ENCODE measurements at regions not wholly inside any gene's neighbourhood (a gene's known extent, or its start where the extent isn't known, plus 50 kb on each side); places are given as distances from the start of the nearest gene placed in this dataset.

DNA sequence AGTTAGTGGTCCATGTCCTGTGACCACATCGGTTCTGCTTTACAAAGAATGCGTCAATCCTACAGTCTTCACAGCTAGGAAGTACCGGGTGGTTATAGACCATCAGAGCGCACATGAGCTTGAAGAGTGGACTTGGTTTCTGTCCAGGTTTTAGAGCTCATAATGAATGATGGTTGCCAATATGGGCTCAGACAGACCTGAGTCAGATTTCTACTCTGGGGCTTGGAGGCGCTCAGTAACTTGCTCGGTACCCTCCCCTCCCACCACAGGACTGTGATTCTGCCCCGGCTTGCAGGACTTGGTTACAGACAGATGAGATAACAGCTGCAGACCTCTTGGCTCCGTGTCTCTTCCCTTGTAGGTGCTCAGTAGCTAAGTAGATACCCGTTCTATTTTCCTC is 284.7 kb downstream of the TSHZ3 start:
- Histone ChIP-seq H3K9me3 (no peaks in the 10 kb centered on the region), H3K27ac (no peak overlapping the region), H3K27me3 (ENCODE audit: low read depth) (peaks cover 6% of the 10 kb centered on the region), H3K4me1 (no peaks in the 10 kb centered on the region), H3K4me3 (no peak overlapping the region), H3K36me3 (no peaks in the 10 kb centered on the region)
- intact Hi-C loops (cut with DNase I): no loop called here
- ATAC-seq (no peak), DNase-seq (no peak)
- TF ChIP-seq, protein P1, sequence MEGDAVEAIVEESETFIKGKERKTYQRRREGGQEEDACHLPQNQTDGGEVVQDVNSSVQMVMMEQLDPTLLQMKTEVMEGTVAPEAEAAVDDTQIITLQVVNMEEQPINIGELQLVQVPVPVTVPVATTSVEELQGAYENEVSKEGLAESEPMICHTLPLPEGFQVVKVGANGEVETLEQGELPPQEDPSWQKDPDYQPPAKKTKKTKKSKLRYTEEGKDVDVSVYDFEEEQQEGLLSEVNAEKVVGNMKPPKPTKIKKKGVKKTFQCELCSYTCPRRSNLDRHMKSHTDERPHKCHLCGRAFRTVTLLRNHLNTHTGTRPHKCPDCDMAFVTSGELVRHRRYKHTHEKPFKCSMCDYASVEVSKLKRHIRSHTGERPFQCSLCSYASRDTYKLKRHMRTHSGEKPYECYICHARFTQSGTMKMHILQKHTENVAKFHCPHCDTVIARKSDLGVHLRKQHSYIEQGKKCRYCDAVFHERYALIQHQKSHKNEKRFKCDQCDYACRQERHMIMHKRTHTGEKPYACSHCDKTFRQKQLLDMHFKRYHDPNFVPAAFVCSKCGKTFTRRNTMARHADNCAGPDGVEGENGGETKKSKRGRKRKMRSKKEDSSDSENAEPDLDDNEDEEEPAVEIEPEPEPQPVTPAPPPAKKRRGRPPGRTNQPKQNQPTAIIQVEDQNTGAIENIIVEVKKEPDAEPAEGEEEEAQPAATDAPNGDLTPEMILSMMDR (IDR thresholded peaks at IDR 0.05): no peak

DNA sequence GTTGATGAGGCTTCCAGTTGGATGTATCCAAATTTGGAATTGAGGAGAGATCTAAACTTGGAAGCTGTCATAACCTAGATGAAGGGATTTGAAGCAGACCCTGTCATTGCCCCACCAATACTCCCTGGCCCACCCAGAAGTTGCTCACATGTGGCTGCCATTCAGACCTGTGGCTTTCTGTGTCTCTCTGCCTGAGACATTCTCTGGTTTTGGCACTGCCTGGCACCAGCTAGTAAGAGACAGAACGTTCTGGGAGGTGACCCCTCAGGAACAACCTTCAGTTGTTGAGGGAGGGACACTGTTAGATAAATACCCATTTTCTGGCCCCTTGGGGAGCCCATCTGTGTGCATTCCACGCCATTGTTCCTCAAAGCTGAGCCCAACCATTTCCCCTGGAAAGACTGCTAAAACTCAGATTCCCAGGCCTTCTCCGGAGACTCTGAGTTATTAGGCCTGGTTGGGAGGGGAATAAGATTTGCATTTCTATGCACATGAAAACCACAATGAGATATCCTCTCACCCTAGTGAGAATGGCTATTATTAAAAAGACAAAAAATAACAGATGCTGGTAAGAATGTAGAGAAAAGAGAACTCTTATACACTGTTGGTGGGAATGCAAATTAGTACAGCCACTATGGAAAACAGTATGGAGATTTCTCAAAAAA is 290.4 kb downstream of the TSHZ3 start:
- no peak overlapping the region for H3K27ac ChIP-seq
- no peak for ATAC-seq
- no peaks in the 10 kb centered on the region for H3K9me3 ChIP-seq
- peaks cover 3% of the 10 kb centered on the region for H3K27me3 ChIP-seq (ENCODE audit: low read depth)
- no peaks in the 10 kb centered on the region for H3K4me1 ChIP-seq
- no peak overlapping the region for H3K4me3 ChIP-seq
- intact Hi-C loops (cut with DNase I): no loop called here
- no peak for DNase-seq
- TF ChIP-seq, protein P1 (IDR thresholded peaks at IDR 0.05): no peak
- H3K36me3 ChIP-seq: no peaks in the 10 kb centered on the region

DNA sequence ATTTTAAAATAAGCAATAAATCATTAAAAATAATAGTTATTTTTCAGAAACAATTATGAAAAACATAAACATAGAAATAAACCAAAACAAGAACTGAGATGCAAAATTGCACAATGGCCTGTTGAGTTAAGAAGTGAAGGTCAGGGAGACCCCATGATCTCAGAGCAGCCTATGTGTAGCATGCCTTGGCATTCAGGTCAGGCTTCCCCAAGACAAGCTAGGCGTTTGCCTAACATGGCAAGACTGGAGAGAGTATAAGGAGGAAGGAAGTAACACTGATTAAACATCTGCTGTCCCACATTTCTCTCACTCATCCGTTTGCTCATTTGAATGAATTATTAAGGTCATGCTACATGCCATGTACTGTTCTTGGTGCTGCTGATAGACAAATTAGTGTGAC is 291.8 kb downstream of the TSHZ3 start:
- Histone ChIP-seq H3K36me3 (no peaks in the 10 kb centered on the region), H3K4me1 (no peaks in the 10 kb centered on the region), H3K4me3 (no peak overlapping the region), H3K27me3 (ENCODE audit: low read depth) (no peaks in the 10 kb centered on the region), H3K9me3 (no peaks in the 10 kb centered on the region), H3K27ac (no peak overlapping the region)
- DNase-seq (no peak), ATAC-seq (no peak)
- intact Hi-C loops (cut with DNase I): no loop called here
- TF ChIP-seq, protein P1 (IDR thresholded peaks at IDR 0.05): no peak

DNA sequence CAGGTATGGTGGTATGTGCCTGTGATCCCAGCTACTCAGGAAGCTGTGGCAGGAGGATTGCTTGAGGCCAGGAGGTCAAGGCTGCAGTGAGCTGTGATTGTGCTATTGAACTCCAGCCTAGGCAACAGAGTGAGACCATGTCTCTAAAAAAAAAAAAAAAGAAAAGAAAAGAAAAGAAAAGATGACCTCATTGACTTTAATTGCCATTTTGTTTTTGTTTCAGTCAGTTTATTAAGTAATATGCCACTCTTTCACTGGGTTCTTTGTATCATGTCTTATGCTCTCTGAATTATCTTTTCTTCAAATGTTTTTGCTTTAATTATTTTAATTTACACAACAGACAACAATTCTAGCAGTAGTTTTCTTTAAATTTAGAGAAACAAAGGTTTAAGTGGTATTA is 293.8 kb downstream of the TSHZ3 start:
- TF ChIP-seq, protein P1 (IDR thresholded peaks at IDR 0.05): no peak
- no peak for ATAC-seq
- Histone ChIP-seq H3K27ac (no peak overlapping the region), H3K27me3 (ENCODE audit: low read depth) (no peaks in the 10 kb centered on the region), H3K4me3 (no peak overlapping the region), H3K9me3 (no peaks in the 10 kb centered on the region), H3K36me3 (no peaks in the 10 kb centered on the region), H3K4me1 (no peaks in the 10 kb centered on the region)
- no peak for DNase-seq
- intact Hi-C loops (cut with DNase I): no loop called here

DNA sequence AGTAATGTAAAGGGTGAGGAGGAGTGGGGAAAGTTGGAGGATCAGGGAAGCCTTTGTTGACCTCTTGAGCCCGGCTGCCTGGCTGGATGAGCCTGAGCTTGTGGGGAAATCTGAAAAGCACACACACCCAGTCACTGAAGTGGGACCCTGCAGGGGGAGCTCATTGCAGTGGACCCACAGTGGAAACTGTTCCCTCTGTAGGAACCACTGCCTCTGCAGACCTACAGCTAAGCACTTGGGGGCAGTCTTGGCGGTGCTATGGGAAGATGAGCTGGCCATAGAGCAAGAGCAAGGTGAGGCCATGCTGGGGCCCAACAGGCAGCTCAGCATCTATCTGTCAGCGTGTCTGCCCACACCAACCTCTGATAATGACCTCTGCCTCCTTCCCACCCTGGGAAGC is 294.8 kb downstream of the TSHZ3 start:
- TF ChIP-seq, protein P1 (IDR thresholded peaks at IDR 0.05): peak; percentile 27
- intact Hi-C loops (cut with DNase I): no loop called here
- Histone ChIP-seq H3K4me1 (no peaks in the 10 kb centered on the region), H3K27ac (no peak overlapping the region), H3K27me3 (ENCODE audit: low read depth) (no peaks in the 10 kb centered on the region), H3K36me3 (no peaks in the 10 kb centered on the region), H3K4me3 (no peak overlapping the region), H3K9me3 (no peaks in the 10 kb centered on the region)
- peak; percentile 28 to 35 for ATAC-seq
- no peak for DNase-seq
